IMR-90 (cell line): ENCODE measurements at regions not wholly inside any gene's neighbourhood (a gene's known extent, or its start where the extent isn't known, plus 50 kb on each side); places are given as distances from the start of the nearest gene placed in this dataset.
"Not testable (repeated sequence)": the region's sequence is repeated elsewhere in the genome, so short reads cannot be mapped to it uniquely, and the experiment has no call there.

Experiments
- BHLHE40 ChIP-seq: fragments of 150-350 bp; IDR thresholded peaks from 2 replicates; pipeline ENCODE4 v1.6.1; 2016; ENCODE audit warnings: mild to moderate bottlenecking, low read depth, low read length
- CEBPB ChIP-seq: IDR thresholded peaks from 2 replicates; pipeline ENCODE4 v1.6.1; 2012; ENCODE audit warnings: low read depth, low read length, improper control_type of control experiment
- CTCF ChIP-seq: conservative IDR thresholded peaks from 2 replicates; pipeline ENCODE4 v1.5.1; 2012; ENCODE audit warnings: mild to moderate bottlenecking, low read depth, low read length, improper control_type of control experiment
- POLR2A ChIP-seq: IDR thresholded peaks from 2 replicates; pipeline ENCODE4 v1.6.1; 2012; ENCODE audit warnings: mild to moderate bottlenecking, low read depth, low read length
- RFX5 ChIP-seq: IDR thresholded peaks from 2 replicates; pipeline ENCODE4 v1.8.0; 2012; ENCODE audit warnings: low read depth, mild to moderate bottlenecking, low read length, moderate library complexity
- SMC3 ChIP-seq: fragments of 150-350 bp; IDR thresholded peaks from 2 replicates; pipeline ENCODE4 v1.6.1; 2016; ENCODE audit warnings: low read depth, mild to moderate bottlenecking, antibody characterized with exemption, low read length, moderate library complexity

GRCh38 chr9:104323967-104324694 is 179.9 kb upstream of the OR13F1 start:
- TF ChIP-seq CEBPB, CTCF, BHLHE40, SMC3, RFX5, POLR2A: not testable (repeated sequence)
